GM06990 (cell line): ENCODE measurements at regions not wholly inside any gene's neighbourhood (a gene's known extent, or its start where the extent isn't known, plus 50 kb on each side); places are given as distances from the start of the nearest gene placed in this dataset.

Experiments used
- DNase-seq: peaks from one replicate; pipeline ENCODE4 v3.0.0-alpha.2; 2011; ENCODE audit not compliant: insufficient read length; ENCODE audit errors: extremely low read depth
- H3K27me3 ChIP-seq: replicated peaks from 2 replicates; pipeline ENCODE4 v1.6.0; 2011; ENCODE audit warnings: low read length; ENCODE audit not compliant: control insufficient read depth, insufficient read depth
- H3K36me3 ChIP-seq: 2 replicates; pipeline ENCODE4 v1.5.1; 2011; ENCODE audit warnings: low read length; ENCODE audit not compliant: control insufficient read depth, insufficient read depth
- H3K4me3 ChIP-seq: replicated peaks from 2 replicates; pipeline ENCODE4 v1.5.1; 2011; ENCODE audit warnings: low read depth, mild to moderate bottlenecking, control low read depth, low read length
- TF ChIP-seq, protein P1 (sequence below): IDR thresholded peaks from 2 replicates; pipeline ENCODE4 v1.5.1; 2011; ENCODE audit warnings: low read length, control low read depth, mild to moderate bottlenecking, inconsistent platforms; ENCODE audit not compliant: insufficient read depth, poor library complexity, severe bottlenecking

DNA sequence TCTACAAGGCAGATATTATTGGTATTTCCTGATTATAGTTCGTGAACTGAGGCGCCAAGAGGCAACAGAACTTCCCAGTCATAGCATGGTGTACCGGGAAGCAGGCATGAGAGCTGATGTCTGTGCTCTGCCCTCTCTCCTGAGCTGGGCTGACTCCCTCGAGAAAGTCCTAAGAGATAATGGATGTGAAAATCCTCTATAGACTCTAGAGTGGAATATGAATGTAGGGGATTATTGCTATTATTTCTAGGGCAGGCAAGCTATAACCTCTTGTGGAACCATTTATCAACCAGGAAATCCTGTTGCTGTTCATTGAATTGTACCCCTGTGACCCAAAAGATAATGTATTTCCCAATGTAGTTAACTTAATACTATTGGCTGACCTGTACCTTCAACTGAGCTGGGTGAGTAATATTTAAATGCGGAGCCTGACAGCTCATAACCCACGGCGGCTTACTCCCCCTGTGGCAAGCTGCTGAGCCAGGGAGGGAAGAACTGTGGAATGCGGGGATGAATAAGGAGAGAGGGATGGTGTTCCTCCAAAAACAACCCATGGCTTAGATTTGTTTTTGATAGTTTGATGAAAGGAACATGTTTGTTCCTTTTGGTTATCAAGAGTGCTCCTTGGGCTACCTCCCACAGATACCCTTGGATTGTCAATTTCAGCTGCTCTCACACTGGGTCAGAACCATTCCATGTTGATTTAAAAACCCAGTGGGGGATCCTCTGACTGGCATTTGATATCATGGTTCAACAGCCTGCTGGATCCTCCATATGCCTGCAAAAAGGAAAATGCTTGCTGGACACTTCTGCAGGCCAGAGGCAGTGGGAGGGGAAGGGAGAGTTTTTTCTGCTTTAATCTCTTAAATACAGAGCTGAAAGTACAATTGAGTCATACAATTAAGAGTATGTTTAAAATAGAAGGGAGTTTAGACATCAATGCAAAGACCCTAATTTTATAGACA is 339.0 kb upstream of the BOD1L1 start:
- H3K36me3 ChIP-seq = no peaks in the 10 kb centered on the region
- H3K4me3 ChIP-seq = no peak overlapping the region
- TF ChIP-seq, protein P1, sequence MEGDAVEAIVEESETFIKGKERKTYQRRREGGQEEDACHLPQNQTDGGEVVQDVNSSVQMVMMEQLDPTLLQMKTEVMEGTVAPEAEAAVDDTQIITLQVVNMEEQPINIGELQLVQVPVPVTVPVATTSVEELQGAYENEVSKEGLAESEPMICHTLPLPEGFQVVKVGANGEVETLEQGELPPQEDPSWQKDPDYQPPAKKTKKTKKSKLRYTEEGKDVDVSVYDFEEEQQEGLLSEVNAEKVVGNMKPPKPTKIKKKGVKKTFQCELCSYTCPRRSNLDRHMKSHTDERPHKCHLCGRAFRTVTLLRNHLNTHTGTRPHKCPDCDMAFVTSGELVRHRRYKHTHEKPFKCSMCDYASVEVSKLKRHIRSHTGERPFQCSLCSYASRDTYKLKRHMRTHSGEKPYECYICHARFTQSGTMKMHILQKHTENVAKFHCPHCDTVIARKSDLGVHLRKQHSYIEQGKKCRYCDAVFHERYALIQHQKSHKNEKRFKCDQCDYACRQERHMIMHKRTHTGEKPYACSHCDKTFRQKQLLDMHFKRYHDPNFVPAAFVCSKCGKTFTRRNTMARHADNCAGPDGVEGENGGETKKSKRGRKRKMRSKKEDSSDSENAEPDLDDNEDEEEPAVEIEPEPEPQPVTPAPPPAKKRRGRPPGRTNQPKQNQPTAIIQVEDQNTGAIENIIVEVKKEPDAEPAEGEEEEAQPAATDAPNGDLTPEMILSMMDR = no peak
- no peak for DNase-seq
- no peaks in the 10 kb centered on the region for H3K27me3 ChIP-seq

- no peaks in the 10 kb centered on the region for H3K36me3 ChIP-seq
- no peak for DNase-seq
- TF ChIP-seq, protein P1 = no peak
Observed at GRCh38 chr4:13968723-13969122, 341.2 kb upstream of the BOD1L1 start.

DNA sequence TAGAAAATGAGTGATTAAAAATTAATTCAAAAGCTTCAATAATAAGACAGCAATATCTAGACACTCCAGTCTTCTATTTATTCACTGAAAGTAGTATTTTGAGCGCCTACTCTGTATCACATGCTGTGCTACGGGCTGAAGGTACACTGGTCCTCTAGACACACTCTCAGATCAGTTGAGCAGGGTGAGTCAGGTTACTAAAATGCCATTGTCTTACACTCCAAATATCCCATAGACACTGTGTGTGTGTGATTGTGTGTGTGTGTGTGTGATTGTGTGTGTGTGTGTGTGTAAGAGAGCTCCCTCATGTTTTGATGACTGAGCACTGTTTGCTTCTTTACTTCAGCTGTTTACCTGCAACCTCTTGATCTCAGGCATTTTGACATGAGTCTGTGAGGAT is 342.8 kb upstream of the BOD1L1 start:
- no peaks in the 10 kb centered on the region for H3K27me3 ChIP-seq
- TF ChIP-seq, protein P1 = no peak
- no peaks in the 10 kb centered on the region for H3K36me3 ChIP-seq
- no peak for DNase-seq
- no peak overlapping the region for H3K4me3 ChIP-seq

More at GRCh38 chr4:13968723-13969122, 341.2 kb upstream of the BOD1L1 start:
- Histone ChIP-seq H3K27me3 (no peaks in the 10 kb centered on the region), H3K4me3 (no peak overlapping the region)

DNA sequence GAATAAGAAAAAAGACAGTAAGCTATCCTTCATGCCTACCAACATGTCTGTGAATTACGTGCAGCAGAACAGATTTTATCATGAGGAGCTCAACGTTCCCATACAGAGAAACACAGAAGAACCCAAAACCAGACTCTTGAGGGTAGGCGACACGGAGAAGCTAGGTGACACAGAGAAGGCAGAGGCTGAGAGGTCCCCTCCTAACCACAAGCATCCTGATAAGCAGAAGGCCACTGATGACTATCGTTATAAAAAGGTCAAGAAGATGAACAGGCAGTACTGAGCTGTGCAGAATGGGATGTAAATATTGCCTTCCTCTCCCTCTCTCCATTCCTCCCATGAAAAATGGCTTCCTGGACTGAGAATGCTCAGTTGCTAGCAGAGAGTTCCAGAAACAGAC is 350.2 kb upstream of the BOD1L1 start:
- TF ChIP-seq, protein P1 = no peak
- Histone ChIP-seq H3K27me3 (no peaks in the 10 kb centered on the region), H3K4me3 (no peak overlapping the region), H3K36me3 (no peaks in the 10 kb centered on the region)
- DNase-seq = no peak

- Histone ChIP-seq H3K4me3 (no peak overlapping the region), H3K36me3 (no peaks in the 10 kb centered on the region), H3K27me3 (no peaks in the 10 kb centered on the region)
- DNase-seq = no peak
- TF ChIP-seq, protein P1 = no peak
Observed at GRCh38 chr4:13980317-13981310, 353.1 kb upstream of the BOD1L1 start.
